Smooth muscle cell (in vitro differentiated cells): ENCODE measurements at regions not wholly inside any gene's neighbourhood (a gene's known extent, or its start where the extent isn't known, plus 50 kb on each side); places are given as distances from the start of the nearest gene placed in this dataset.

Experiments
- DNase-seq: peaks from one replicate; lab custom pipeline; 2025; ENCODE audit not compliant: unreplicated experiment; lab: John Stamatoyannopoulos, UW
- H2AFZ ChIP-seq: fragments of 200-600 bp; sonication (generic); 2 replicates; pipeline ENCODE4 v1.6.0; 2016; ENCODE audit warnings: antibody characterized with exemption, low read depth, mild to moderate bottlenecking
- H3F3A ChIP-seq: fragments of 200-600 bp; sonication (generic); 2 replicates; pipeline ENCODE4 v1.6.0; 2017; ENCODE audit warnings: antibody characterized with exemption, low read depth
- H3K27ac ChIP-seq: fragments of 200-600 bp; sonication (generic); 2 replicates; pipeline ENCODE4 v1.5.1; 2016; ENCODE audit warnings: low read depth, mild to moderate bottlenecking
- H3K27me3 ChIP-seq: fragments of 200-600 bp; sonication (generic); 2 replicates; pipeline ENCODE4 v1.6.1; 2016; ENCODE audit warnings: low read depth, mild to moderate bottlenecking
- H3K36me3 ChIP-seq: fragments of 200-600 bp; sonication (generic); 2 replicates; pipeline ENCODE4 v1.5.1; 2016; ENCODE audit warnings: low read depth
- H3K4me1 ChIP-seq: fragments of 200-600 bp; sonication (generic); 2 replicates; pipeline ENCODE4 v1.5.1; 2016; ENCODE audit warnings: low read depth
- H3K4me2 ChIP-seq: fragments of 200-600 bp; sonication (generic); 2 replicates; pipeline ENCODE4 v1.6.0; 2016; ENCODE audit warnings: mild to moderate bottlenecking
- H3K4me3 ChIP-seq: fragments of 200-600 bp; sonication (generic); 2 replicates; pipeline ENCODE4 v1.5.1; 2016; ENCODE audit warnings: mild to moderate bottlenecking
- H3K79me2 ChIP-seq: fragments of 200-600 bp; sonication (generic); 2 replicates; pipeline ENCODE4 v1.6.0; 2016; ENCODE audit warnings: low read depth, mild to moderate bottlenecking
- H3K9ac ChIP-seq: fragments of 200-600 bp; sonication (generic); 2 replicates; pipeline ENCODE4 v1.6.0; 2016; ENCODE audit warnings: low read depth
- H3K9me3 ChIP-seq: fragments of 200-600 bp; sonication (generic); replicated peaks from 2 replicates; pipeline ENCODE4 v1.5.1; 2016; ENCODE audit warnings: low read depth
- H4K20me1 ChIP-seq: fragments of 200-600 bp; sonication (generic); 2 replicates; pipeline ENCODE4 v1.6.0; 2016; ENCODE audit warnings: low read depth
- WGBS: methylation state at CpG from one replicate; pipeline ENCODE4 v1.1.7; 2016; ENCODE audit warnings: low lambda C conversion rate; 5-methylcytosine and 5-hydroxymethylcytosine counted together
- TF ChIP-seq, protein P1 (sequence below): fragments of 200-600 bp; sonication (generic); IDR thresholded peaks from 2 replicates; pipeline ENCODE4 v1.5.1; 2017; ENCODE audit warnings: borderline replicate concordance, mild to moderate bottlenecking, antibody characterized with exemption; ENCODE audit not compliant: insufficient read depth, poor library complexity, severe bottlenecking

- H3K4me2 ChIP-seq = no peak overlapping the region
- TF ChIP-seq, protein P1, sequence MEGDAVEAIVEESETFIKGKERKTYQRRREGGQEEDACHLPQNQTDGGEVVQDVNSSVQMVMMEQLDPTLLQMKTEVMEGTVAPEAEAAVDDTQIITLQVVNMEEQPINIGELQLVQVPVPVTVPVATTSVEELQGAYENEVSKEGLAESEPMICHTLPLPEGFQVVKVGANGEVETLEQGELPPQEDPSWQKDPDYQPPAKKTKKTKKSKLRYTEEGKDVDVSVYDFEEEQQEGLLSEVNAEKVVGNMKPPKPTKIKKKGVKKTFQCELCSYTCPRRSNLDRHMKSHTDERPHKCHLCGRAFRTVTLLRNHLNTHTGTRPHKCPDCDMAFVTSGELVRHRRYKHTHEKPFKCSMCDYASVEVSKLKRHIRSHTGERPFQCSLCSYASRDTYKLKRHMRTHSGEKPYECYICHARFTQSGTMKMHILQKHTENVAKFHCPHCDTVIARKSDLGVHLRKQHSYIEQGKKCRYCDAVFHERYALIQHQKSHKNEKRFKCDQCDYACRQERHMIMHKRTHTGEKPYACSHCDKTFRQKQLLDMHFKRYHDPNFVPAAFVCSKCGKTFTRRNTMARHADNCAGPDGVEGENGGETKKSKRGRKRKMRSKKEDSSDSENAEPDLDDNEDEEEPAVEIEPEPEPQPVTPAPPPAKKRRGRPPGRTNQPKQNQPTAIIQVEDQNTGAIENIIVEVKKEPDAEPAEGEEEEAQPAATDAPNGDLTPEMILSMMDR = no peak
- H3K79me2 ChIP-seq = no peaks in the 10 kb centered on the region
- no peaks in the 10 kb centered on the region for H3F3A ChIP-seq
- no peaks in the 10 kb centered on the region for H3K4me1 ChIP-seq
- 83% methylated on average over 4 of the region's 4 CpGs for WGBS
- H3K36me3 ChIP-seq = no peaks in the 10 kb centered on the region
- DNase-seq = no peak
- no peak overlapping the region for H3K4me3 ChIP-seq
- H2AFZ ChIP-seq = no peak overlapping the region
- no peak overlapping the region for H3K27ac ChIP-seq
- H3K27me3 ChIP-seq = no peaks in the 10 kb centered on the region
- H4K20me1 ChIP-seq = no peaks in the 10 kb centered on the region
- H3K9me3 ChIP-seq = no peaks in the 10 kb centered on the region
- no peak overlapping the region for H3K9ac ChIP-seq
Measured at GRCh38 chr2:173782681-173783080, 182.5 kb downstream of the SP3 start.

GRCh38 chr2:173783382-173783781, 181.8 kb downstream of the SP3 start:
- H3K4me2 ChIP-seq = no peak overlapping the region
- H3K79me2 ChIP-seq = no peaks in the 10 kb centered on the region
- no peaks in the 10 kb centered on the region for H3K4me1 ChIP-seq
- no peaks in the 10 kb centered on the region for H3K27me3 ChIP-seq
- no peak overlapping the region for H3K9ac ChIP-seq
- no peaks in the 10 kb centered on the region for H3F3A ChIP-seq
- H4K20me1 ChIP-seq = no peaks in the 10 kb centered on the region
- DNase-seq = no peak
- no peaks in the 10 kb centered on the region for H3K36me3 ChIP-seq
- WGBS = 84% methylated on average over 4 of the region's 4 CpGs
- H2AFZ ChIP-seq = no peak overlapping the region
- H3K9me3 ChIP-seq = no peaks in the 10 kb centered on the region
- H3K4me3 ChIP-seq = no peak overlapping the region
- TF ChIP-seq, protein P1 = no peak
- H3K27ac ChIP-seq = no peak overlapping the region

DNA sequence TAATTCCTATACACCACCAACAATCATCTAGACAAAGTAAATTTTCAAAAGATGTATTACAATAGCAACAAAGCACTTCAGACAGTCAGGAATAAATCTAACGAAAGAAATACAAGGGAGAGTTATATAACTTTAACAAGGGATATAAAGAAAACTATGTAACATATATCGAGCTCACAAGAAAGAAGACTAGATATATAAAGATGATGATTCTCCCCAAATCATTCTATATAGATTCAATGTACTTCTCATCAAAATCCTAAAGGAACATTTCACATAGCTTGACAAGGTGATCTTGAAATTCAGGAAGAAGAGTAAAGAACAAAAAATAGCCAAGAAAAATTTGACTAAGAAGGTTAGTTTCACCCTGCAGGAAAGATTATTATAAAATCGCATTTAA, 179.4 kb downstream of the SP3 start:
- Histone ChIP-seq H3K4me3 (no peak overlapping the region), H3K79me2 (no peaks in the 10 kb centered on the region), H3K4me1 (no peaks in the 10 kb centered on the region), H3K27ac (no peak overlapping the region), H3K27me3 (no peaks in the 10 kb centered on the region), H3K9ac (no peak overlapping the region), H3K36me3 (no peaks in the 10 kb centered on the region), H3K4me2 (no peak overlapping the region), H3K9me3 (no peaks in the 10 kb centered on the region), H4K20me1 (no peaks in the 10 kb centered on the region), H2AFZ (no peak overlapping the region), H3F3A (no peaks in the 10 kb centered on the region)
- WGBS = 90% methylated on average over 3 of the region's 3 CpGs
- DNase-seq = no peak
- TF ChIP-seq, protein P1 = no peak

GRCh38 chr2:173791502-173791901, 173.7 kb downstream of the SP3 start:
- Histone ChIP-seq H3K27ac (no peak overlapping the region), H3K9ac (no peak overlapping the region)
- WGBS = 42% methylated on average over 7 of the region's 7 CpGs

More at GRCh38 chr2:173791502-173791901, 173.7 kb downstream of the SP3 start:
- H3K79me2 ChIP-seq = no peaks in the 10 kb centered on the region
- no peaks in the 10 kb centered on the region for H3K27me3 ChIP-seq
- no peak for DNase-seq
- no peaks in the 10 kb centered on the region for H3K9me3 ChIP-seq
- peaks cover 20% of the 10 kb centered on the region for H3K4me1 ChIP-seq
- H3K4me2 ChIP-seq = no peak overlapping the region
- H3K36me3 ChIP-seq = no peaks in the 10 kb centered on the region
- H2AFZ ChIP-seq = no peak overlapping the region
- H4K20me1 ChIP-seq = no peaks in the 10 kb centered on the region
- H3F3A ChIP-seq = no peaks in the 10 kb centered on the region
- TF ChIP-seq, protein P1 = no peak
- H3K4me3 ChIP-seq = no peak overlapping the region
